ENCODE measurements at regions not wholly inside any gene's neighbourhood (a gene's known extent, or its start where the extent isn't known, plus 50 kb on each side); places are given as distances from the start of the nearest gene placed in this dataset.

GRCh38 chr7:112395411-112395810 lies 54.8 kb upstream of the IFRD1 start:
- no peak for DNase-seq (ENCODE audit: low read depth in 1 of 2, low spot score in 1 of 2)
- no peak overlapping the region for H3K27ac ChIP-seq
- no peaks in the 10 kb centered on the region for H3K4me1 ChIP-seq (ENCODE audit: low read depth)
- H3K27me3 ChIP-seq, result no peaks in the 10 kb centered on the region
- H3K4me3 ChIP-seq, result no peak overlapping the region
- no peaks in the 10 kb centered on the region for H3K36me3 ChIP-seq
- H3K9me3 ChIP-seq (ENCODE audit: low read depth), result no peaks in the 10 kb centered on the region
- TF ChIP-seq CTCF (IDR thresholded peaks at IDR 0.05; ENCODE audit: low read depth, low read length), result no peak

- no peaks in the 10 kb centered on the region for H3K36me3 ChIP-seq
- no peak for DNase-seq (ENCODE audit: low read depth in 1 of 2, low spot score in 1 of 2)
- no peaks in the 10 kb centered on the region for H3K4me1 ChIP-seq (ENCODE audit: low read depth)
- H3K4me3 ChIP-seq, result no peak overlapping the region
- no peaks in the 10 kb centered on the region for H3K9me3 ChIP-seq (ENCODE audit: low read depth)
- TF ChIP-seq CTCF (IDR thresholded peaks at IDR 0.05; ENCODE audit: low read depth, low read length), result no peak
- no peaks in the 10 kb centered on the region for H3K27me3 ChIP-seq
- no peak overlapping the region for H3K27ac ChIP-seq
Measured at GRCh38 chr7:112395893-112396292, 54.4 kb upstream of the IFRD1 start.

- H3K4me1 ChIP-seq (ENCODE audit: low read depth), result no peaks in the 10 kb centered on the region
- H3K36me3 ChIP-seq, result no peaks in the 10 kb centered on the region
- TF ChIP-seq CTCF (IDR thresholded peaks at IDR 0.05; ENCODE audit: low read depth, low read length), result no peak
- H3K27ac ChIP-seq, result no peak overlapping the region
- H3K27me3 ChIP-seq, result no peaks in the 10 kb centered on the region
- DNase-seq (ENCODE audit: low read depth in 1 of 2, low spot score in 1 of 2), result no peak
- no peaks in the 10 kb centered on the region for H3K9me3 ChIP-seq (ENCODE audit: low read depth)
- no peak overlapping the region for H3K4me3 ChIP-seq
Measured at GRCh38 chr7:112398534-112398933, 51.7 kb upstream of the IFRD1 start.

GRCh38 chr7:112399501-112399900 lies 50.8 kb upstream of the IFRD1 start:
- no peak for TF ChIP-seq CTCF (IDR thresholded peaks at IDR 0.05; ENCODE audit: low read depth, low read length)
- Histone ChIP-seq H3K27me3 (no peaks in the 10 kb centered on the region), H3K27ac (no peak overlapping the region), H3K4me1 (ENCODE audit: low read depth) (no peaks in the 10 kb centered on the region), H3K4me3 (no peak overlapping the region), H3K36me3 (no peaks in the 10 kb centered on the region), H3K9me3 (ENCODE audit: low read depth) (no peaks in the 10 kb centered on the region)
- DNase-seq (ENCODE audit: low read depth in 1 of 2, low spot score in 1 of 2), result peak in 1 of 2 donors; percentile 83

GRCh38 chr7:112400141-112400540 lies 50.1 kb upstream of the IFRD1 start:
- H3K36me3 ChIP-seq, result no peaks in the 10 kb centered on the region
- H3K4me1 ChIP-seq (ENCODE audit: low read depth), result no peaks in the 10 kb centered on the region
- H3K27me3 ChIP-seq, result no peaks in the 10 kb centered on the region
- no peak overlapping the region for H3K4me3 ChIP-seq
- H3K27ac ChIP-seq, result no peak overlapping the region
- H3K9me3 ChIP-seq (ENCODE audit: low read depth), result no peaks in the 10 kb centered on the region
- peak in 1 of 2 donors; percentile 11 for DNase-seq (ENCODE audit: low read depth in 1 of 2, low spot score in 1 of 2)
- no peak for TF ChIP-seq CTCF (IDR thresholded peaks at IDR 0.05; ENCODE audit: low read depth, low read length)

Measured in cardiac muscle cell (in vitro differentiated cells and primary cell).